GM19043 (cell line): ENCODE measurements at regions not wholly inside any gene's neighbourhood (a gene's known extent, or its start where the extent isn't known, plus 50 kb on each side); places are given as distances from the start of the nearest gene placed in this dataset.
"Not testable (repeated sequence)": the region's sequence is repeated elsewhere in the genome, so short reads cannot be mapped to it uniquely, and the experiment has no call there.

Source experiments
- ATAC-seq: cut with Tn5 transposase; IDR thresholded peaks from one replicate; pipeline ENCODE4 v1.9.1; 2021; ENCODE audit warnings: low read depth; ENCODE audit not compliant: unreplicated experiment

GRCh38 chr14:105672450-105673200 is 146.2 kb downstream of the TMEM121 start:
- ATAC-seq, result not testable (repeated sequence)

- not testable (repeated sequence) for ATAC-seq
Measured at GRCh38 chr14:105675433-105675832, 149.1 kb downstream of the TMEM121 start.

GRCh38 chr14:105675905-105676670 is 149.7 kb downstream of the TMEM121 start:
- not testable (repeated sequence) for ATAC-seq

GRCh38 chr14:105678057-105678456 is 151.7 kb downstream of the TMEM121 start:
- not testable (repeated sequence) for ATAC-seq

- ATAC-seq, result not testable (repeated sequence)
Measured at GRCh38 chr14:105678996-105679958, 152.9 kb downstream of the TMEM121 start.

GRCh38 chr14:105679959-105680735 is 153.8 kb downstream of the TMEM121 start:
- peak; percentile 54 for ATAC-seq

GRCh38 chr14:105680736-105681098 is 154.3 kb downstream of the TMEM121 start:
- peak; percentile 33 for ATAC-seq

GRCh38 chr14:105681606-105682185 is 155.3 kb downstream of the TMEM121 start:
- not testable (repeated sequence) for ATAC-seq

- not testable (repeated sequence) for ATAC-seq
Measured at GRCh38 chr14:105682442-105682841, 156.1 kb downstream of the TMEM121 start.

- no peak for ATAC-seq
Measured at GRCh38 chr14:105682956-105683570, 156.7 kb downstream of the TMEM121 start.

GRCh38 chr14:105684056-105684455 is 157.7 kb downstream of the TMEM121 start:
- ATAC-seq, result not testable (repeated sequence)

- not testable (repeated sequence) for ATAC-seq
Measured at GRCh38 chr14:105684597-105684996, 158.2 kb downstream of the TMEM121 start.

GRCh38 chr14:105685003-105685402 is 158.6 kb downstream of the TMEM121 start:
- no peak for ATAC-seq

GRCh38 chr14:105685605-105686004 is 159.2 kb downstream of the TMEM121 start:
- not testable (repeated sequence) for ATAC-seq

- ATAC-seq, result not testable (repeated sequence)
Measured at GRCh38 chr14:105686050-105686449, 159.7 kb downstream of the TMEM121 start.

- ATAC-seq, result not testable (repeated sequence)
Measured at GRCh38 chr14:105686462-105687170, 160.2 kb downstream of the TMEM121 start.

GRCh38 chr14:105687171-105688022 is 161.0 kb downstream of the TMEM121 start:
- ATAC-seq, result not testable (repeated sequence)

- ATAC-seq, result not testable (repeated sequence)
Measured at GRCh38 chr14:105688023-105688351, 161.6 kb downstream of the TMEM121 start.
